Astrocyte of the cerebellum (primary cell): ENCODE measurements at regions not wholly inside any gene's neighbourhood (a gene's known extent, or its start where the extent isn't known, plus 50 kb on each side); places are given as distances from the start of the nearest gene placed in this dataset.
A peak's percentile ranks its signal among the peaks of the same experiment; 100 is the strongest.

ENCODE experiments used
- DNase-seq: peaks from one replicate; pipeline ENCODE4 v3.0.0-alpha.2; 2011; ENCODE audit warnings: low read depth
- H3K4me3 ChIP-seq: 2 replicates; pipeline ENCODE4 v1.5.1; 2011; ENCODE audit warnings: mild to moderate bottlenecking, low read depth, low read length, moderate library complexity
- in situ Hi-C: cut with HindIII; loops from 2 replicates; pipeline ENCODE4 v1.10.0; 2017; ENCODE audit warnings: low sequenced_read_pairs
- TF ChIP-seq, protein P1 (sequence below): IDR thresholded peaks from 2 replicates; pipeline ENCODE4 v1.5.1; 2012; ENCODE audit warnings: low read length, low read depth, moderate library complexity, mild to moderate bottlenecking; ENCODE audit errors: missing control alignments

DNA sequence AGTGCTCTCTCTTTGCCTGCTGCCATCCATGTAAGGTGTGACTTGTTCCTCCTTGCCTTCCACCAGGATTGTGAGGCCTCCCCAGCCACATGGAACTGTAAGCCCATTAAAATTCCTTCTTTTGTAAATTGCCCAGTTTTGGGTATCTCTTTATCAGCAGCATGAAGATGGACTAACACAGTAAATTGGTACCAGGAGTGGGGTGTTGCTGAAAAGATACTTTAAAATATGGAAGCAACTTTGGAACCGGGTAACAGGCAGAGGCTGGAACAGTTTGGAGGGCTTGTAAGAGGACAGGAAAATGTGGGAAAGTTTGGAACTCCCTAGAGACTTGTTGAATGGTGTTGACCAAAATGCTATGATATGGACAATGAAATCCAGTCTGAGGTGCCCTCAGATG lies 63.8 kb upstream of the PPP1R9A start:
- TF ChIP-seq, protein P1, sequence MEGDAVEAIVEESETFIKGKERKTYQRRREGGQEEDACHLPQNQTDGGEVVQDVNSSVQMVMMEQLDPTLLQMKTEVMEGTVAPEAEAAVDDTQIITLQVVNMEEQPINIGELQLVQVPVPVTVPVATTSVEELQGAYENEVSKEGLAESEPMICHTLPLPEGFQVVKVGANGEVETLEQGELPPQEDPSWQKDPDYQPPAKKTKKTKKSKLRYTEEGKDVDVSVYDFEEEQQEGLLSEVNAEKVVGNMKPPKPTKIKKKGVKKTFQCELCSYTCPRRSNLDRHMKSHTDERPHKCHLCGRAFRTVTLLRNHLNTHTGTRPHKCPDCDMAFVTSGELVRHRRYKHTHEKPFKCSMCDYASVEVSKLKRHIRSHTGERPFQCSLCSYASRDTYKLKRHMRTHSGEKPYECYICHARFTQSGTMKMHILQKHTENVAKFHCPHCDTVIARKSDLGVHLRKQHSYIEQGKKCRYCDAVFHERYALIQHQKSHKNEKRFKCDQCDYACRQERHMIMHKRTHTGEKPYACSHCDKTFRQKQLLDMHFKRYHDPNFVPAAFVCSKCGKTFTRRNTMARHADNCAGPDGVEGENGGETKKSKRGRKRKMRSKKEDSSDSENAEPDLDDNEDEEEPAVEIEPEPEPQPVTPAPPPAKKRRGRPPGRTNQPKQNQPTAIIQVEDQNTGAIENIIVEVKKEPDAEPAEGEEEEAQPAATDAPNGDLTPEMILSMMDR = no peak
- in situ Hi-C loops = no loop called here
- DNase-seq = no peak
- no peak overlapping the region for H3K4me3 ChIP-seq

DNA sequence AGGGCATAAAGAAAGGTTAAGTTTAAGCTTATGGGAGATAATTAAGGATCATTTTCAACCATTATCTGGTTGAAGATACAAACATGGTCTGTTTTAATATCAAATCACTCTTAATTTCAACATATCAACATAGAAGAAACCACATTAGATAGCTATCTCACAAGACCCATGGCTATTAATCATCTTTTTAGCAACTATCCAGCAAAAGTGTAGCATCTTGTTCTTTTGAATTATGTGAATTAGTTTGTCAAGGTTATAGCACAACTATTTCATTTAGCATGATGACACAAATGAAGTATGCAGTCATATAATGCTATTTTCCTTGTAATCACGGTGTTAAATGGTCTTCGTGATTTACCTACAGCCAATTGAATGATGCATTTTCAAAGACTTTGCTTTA lies 58.9 kb upstream of the PPP1R9A start:
- in situ Hi-C loops = no loop called here
- no peak overlapping the region for H3K4me3 ChIP-seq
- TF ChIP-seq, protein P1 = no peak
- no peak for DNase-seq

DNA sequence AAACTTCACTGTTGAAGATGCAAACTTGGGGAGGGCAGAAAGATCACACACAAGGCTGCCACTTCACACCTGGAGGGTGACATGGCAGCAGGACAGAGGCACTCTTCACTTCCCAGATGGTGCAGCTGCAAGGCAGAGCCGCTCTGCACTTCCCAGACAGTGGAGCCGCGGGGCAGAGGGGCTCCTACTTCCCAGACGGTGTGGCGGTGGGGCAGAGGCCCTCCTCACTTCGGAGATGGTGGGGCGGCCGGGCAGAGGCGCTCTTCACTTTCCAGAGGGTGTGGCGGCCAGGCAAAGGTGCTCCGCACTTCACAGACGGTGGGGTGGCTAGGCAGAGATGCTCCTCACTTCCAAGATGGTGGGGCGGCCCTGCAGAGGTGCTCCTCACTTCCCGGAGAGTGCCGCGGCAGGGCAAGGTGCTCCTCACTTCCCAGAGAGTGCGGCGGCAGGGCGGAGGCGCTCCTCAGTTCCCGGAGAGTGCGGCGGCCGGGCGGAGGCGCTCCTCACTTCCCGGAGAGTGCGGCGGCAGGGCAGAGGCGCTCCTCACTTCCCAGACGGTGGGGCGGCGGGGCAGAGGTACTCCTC lies 58.3 kb upstream of the PPP1R9A start:
- in situ Hi-C loops = no loop called here
- TF ChIP-seq, protein P1 = no peak

DNA sequence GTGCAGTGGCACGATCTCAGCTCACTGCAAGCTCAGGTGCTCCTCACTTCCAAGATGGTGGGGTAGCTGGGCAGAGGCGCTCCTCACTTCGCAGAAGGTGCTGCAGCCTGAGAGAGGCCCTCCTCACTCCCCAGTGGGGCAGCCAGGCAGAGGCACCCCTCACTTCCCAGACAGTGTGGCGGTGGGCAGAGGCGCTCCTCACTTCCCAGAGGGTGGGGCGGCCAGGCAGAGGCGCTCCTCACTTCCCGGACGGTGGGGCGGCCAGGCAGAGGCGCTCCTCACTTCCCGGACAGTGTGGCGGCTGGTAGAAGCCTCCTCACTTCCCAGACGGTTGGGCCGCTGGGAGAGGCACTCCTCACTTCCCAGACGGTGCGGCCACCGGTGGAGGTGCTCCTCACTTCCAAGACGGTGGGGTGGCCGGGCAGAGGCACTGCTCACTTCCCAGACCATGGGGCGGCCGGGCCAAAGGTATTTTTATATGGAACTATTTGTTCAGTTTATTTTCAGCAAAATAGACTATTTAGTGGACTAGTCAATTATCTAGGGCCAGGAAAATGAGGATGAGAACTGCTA lies 57.7 kb upstream of the PPP1R9A start:
- no peak overlapping the region for H3K4me3 ChIP-seq
- in situ Hi-C loops = no loop called here
- TF ChIP-seq, protein P1 = no peak
- DNase-seq = no peak

More for the DNA sequence above, 58.3 kb upstream of the PPP1R9A start:
- no peak overlapping the region for H3K4me3 ChIP-seq
- DNase-seq = no peak

DNA sequence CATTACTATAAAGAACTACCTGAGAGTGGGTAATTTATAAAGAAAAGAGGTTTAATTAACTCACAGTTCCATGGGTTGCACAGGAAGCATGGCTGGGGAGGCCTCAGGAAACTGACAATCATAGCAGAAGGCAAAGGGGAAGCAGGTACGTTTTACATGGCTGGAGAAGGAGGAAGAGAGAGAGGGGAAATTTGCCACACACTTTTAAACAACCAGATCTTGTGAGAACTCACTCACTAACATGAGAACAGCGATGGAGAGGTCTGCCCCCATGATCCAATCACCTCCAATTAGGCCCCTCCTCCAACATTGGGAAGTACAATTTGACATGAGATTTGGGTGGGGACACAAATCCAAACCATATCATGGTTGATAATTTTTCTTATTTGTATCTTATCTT lies 51.8 kb upstream of the PPP1R9A start:
- DNase-seq = no peak
- TF ChIP-seq, protein P1 = no peak
- in situ Hi-C loops = no loop called here
- no peak overlapping the region for H3K4me3 ChIP-seq

DNA sequence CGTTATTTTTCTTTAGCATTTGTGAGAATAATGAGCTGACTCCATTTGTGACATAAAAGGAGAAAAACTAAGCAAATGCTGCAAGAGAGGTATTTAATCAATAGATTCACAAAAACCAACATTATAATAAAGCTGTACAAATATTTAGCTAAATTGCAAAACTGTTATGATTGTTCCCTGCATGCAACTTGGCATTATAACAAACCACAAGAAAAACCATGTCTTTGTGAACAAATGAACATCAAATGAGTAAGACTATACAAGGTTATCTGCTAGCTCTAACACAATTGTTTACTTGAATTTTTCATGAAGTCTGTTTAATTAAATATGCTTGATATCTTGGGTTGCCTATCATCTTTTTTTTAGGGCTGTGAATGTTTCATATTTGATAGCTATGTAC lies 50.8 kb upstream of the PPP1R9A start:
- H3K4me3 ChIP-seq = no peak overlapping the region
- in situ Hi-C loops = no loop called here
- TF ChIP-seq, protein P1 = no peak
- DNase-seq = peak; percentile 4
